NCI-H2171 treated with DMSO at 0.1 percent for 48 hours (cell line): ENCODE measurements at regions not wholly inside any gene's neighbourhood (a gene's known extent, or its start where the extent isn't known, plus 50 kb on each side); places are given as distances from the start of the nearest gene placed in this dataset.
"Not testable (repeated sequence)": the region's sequence is repeated elsewhere in the genome, so short reads cannot be mapped to it uniquely, and the experiment has no call there.

Experiments used
- DNase-seq: peaks from one replicate; lab custom pipeline; 2025; lab: John Stamatoyannopoulos, UW

DNA sequence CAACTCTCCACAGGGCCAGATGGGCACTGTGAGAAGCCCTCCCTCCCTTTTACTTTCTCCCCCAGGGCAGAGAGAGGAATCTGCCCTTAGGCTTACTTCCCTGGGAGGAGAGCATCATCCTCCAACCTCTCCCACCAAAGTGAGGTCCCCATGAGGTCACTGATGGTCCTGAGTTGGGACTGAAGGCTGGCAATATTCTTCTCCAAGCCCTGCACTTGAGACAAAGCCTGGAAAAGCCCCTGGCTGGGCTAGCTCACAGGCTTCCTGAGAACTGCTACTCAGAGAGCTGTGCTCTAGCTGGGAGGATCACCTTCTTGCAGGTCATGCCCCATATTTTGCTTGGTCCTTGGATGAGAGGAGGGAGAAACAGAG is 110.0 kb upstream of the MEF2A start:
- no peak for DNase-seq

DNA sequence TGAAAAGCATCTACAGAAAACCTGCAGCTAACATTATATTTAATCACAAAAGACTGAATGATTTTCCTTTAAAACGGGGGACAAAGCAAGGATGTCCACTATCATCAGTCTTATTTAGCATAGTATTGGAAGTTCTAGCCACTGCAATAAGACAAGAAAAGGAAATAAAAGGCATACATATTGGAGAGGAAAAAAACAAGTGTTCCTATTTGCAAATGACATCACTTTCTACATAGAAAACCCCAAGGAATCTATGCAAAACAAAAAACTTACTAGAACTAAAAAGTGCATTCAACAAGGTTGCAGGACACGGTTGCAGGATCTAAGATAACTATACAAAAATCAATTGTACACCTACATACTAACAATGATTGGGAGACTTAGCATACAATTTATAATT is 101.6 kb upstream of the MEF2A start:
- DNase-seq, result no peak

DNA sequence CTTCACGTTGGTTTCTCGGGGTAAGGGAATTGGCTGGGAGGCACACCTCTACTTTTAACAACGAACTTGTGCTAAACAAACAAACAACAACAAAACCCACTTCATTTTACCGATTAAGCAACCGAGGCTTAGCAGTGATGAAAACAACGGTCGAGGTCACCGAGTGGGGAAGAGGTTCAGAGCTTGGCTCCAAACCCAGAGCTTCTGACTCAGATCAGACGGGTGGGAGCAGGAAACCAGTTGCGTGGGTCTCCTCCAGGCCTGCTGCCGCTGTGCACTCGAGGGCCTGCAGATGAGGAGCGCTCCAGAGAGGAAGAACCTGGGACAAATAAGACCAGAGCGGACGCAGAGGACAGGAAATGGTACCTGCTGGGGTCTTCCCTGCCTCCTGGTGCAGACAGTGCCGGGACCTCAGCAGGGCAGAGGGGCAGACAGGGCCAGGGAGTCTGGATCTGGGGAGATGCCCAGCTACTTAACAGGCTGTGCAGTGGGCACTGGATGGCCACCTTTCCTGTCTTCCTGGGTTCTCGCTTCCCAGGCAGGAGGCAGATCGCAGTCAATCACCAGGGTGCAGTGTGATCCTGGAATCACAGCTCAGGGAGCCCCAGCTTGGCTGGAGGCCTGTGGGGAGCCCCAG is 99.0 kb upstream of the MEF2A start:
- DNase-seq, result no peak

DNA sequence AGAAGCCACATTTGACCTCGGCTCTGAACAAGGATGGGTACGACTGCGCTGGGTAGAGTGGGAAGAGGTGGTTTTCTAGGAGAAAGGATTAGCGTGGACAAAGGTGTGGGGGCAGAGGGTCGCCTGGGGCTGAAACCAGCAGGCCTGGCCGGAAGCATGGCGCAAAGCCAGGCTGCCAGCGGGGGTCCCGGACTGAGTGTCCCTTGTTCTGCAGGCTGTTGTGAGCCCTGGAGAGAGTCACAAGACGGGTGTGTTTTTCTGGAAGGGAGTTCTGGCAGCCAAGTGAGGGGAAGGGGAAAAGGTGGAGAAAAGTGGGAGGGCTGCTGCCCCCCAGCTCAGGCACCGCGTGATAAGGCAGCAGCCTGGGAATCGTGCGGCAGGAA is 98.5 kb upstream of the MEF2A start:
- no peak for DNase-seq

DNA sequence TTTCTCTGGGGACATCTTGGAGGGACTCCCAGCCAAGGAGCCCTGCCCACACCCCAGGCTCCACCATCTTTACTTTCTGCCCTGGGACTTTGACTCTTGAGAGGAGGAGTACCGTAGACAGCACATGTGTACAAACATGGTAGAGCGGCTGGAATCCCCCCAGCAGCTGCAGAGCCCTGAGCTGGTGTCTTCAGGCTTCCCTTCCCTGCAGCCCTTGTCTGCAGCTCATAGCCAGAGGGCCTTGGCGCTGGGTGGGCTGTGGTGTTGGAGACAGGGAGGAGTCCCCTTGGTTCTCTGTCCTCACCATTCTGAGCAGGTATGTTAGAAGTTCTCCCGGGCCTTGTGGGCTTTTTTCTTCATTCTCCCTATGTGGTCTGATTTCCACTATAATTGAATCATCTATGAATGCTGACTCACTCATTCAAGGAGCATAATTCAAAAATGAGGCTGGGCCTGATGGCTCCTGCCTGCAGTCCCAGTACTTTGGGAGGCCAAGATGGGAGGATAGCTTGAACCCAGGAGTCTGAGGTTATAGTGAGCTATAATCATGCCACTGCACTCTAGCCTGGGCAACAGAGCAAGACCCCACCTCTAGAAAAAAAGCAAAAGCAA is 97.8 kb upstream of the MEF2A start:
- DNase-seq, result no peak

DNA sequence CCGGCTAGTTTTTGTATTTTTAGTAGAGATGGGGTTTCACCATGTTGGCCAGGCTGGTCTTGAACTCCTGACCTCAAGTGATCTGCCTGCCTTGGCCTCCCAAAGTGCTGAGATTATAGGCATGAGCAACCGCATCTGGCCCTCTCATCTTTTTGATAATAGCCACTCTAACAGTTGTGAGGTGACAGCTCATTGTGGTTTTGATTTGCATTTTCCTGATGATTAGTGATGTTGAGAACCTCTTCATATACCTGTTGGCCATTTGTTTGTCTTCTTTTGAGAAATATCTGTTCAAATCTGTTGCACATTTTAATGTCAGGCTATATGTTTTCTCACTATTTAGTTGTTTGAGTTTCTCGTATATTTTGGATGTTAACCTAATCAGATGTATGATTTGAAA is 95.6 kb upstream of the MEF2A start:
- not testable (repeated sequence) for DNase-seq

DNA sequence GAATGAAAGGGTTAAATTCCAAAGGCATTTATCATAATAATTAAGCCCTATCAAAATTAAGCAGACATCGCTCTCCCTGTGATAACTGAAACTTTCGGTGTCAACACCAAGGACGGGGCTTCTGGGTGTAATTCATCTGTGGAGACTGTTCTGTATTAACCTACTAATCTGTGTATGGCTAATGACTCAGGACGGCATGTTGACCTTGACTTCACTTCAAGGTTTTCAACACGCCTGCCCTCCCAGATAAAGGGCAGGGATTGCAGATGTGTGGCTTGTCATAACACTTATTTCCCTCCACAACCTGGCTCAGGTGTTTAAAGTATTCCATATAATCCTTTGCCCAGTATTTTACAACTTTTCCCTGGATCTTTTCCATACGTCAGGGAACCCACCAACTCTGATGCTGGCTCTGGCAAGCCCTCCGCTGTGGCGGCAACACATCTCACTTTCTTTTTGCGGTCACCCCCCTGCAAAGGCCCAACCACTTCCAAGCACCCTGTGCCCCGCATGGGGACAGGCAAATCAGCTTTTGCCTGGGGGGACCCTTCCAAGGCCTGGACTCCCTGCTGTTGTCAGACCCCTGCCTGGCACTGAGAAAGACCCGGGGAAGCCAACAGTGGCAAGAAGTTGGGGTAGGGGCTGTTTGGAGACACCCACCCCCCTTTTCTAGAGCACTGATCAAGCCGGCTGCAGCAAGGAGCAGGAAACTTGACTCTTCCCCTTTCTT is 93.2 kb upstream of the MEF2A start:
- DNase-seq, result no peak

DNA sequence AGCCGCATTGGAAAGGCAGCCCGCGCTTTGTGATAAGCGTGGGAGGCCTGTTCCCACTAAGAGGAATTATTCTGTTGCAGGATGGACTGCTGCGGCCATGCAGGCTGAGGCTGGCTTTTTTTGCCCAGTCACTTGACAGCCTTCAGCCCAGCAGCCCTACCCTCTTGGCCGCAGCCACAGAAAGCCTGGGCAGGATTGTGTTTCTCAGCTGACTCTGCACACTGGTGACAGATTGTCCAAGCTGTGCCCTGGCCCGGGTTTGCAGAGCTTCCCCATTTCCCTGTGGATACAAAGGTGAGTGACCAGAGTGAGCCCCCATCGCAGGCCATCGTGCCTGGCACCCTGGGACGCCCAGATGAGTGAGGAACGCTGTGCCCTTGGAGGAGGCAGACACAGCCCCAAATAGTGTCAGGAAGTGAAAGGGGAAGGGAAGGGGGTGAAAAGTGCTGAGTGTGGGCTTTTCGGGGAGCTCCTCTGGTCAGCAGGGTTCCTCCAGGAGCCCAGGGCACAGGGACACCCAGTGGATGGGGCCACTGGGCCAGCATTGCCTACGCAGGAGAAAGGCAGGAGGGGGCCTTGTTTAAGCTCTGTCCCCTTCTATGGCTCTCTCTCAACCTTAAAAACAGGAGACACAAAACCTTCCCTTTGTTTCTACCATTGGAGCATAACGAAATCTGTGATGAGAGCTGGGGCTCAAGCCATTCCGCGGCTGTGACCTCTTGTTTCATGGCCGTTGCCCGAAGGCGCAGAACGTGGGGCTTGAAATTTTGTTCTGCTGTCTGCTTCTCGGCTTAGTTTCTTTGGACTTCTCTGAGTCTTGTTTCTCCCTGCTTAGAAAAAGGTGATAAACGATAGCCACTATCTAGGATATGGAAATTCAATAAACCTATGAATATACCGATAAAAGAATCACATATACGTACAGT is 91.5 kb upstream of the MEF2A start:
- DNase-seq, result no peak

DNA sequence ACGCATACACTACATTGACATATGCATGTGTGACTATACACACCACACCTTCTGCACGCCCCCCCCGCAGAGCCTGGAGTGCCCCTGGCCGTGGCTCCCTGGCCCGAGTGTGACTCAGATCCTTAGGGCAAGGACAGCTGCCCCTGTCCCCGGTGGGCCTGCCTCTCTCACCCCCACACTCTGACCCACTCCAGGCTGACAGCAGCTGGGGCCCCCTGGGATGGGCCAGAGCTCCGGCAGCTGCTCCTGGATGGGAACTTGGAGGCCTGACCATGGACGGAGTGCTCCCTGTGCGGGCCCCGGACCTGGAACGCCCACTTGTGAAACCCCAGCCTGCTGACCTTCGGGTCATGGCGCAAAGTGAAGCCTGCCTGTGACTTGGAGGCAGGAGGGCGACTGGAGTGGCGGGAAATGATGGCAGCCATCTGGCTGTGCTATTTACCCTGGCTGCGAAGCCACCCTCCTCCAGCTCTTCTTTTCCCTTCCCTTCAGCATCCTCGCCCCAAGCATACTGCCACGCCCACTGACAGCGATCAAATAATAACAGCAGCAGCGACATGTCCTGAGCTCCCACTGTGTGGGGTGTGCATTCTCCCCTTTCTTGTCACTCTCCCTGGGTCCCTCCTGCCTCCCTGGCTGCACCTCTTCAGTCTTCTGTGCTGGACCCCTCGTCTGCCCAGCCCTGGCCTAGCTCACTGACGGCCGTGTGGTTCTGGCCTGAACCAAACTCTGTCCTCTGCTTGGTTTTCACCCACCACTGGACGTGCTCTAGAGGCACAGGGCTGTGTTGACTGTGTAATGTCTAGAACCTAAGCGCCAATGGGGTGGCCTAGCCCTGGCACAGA is 90.7 kb upstream of the MEF2A start:
- no peak for DNase-seq

DNA sequence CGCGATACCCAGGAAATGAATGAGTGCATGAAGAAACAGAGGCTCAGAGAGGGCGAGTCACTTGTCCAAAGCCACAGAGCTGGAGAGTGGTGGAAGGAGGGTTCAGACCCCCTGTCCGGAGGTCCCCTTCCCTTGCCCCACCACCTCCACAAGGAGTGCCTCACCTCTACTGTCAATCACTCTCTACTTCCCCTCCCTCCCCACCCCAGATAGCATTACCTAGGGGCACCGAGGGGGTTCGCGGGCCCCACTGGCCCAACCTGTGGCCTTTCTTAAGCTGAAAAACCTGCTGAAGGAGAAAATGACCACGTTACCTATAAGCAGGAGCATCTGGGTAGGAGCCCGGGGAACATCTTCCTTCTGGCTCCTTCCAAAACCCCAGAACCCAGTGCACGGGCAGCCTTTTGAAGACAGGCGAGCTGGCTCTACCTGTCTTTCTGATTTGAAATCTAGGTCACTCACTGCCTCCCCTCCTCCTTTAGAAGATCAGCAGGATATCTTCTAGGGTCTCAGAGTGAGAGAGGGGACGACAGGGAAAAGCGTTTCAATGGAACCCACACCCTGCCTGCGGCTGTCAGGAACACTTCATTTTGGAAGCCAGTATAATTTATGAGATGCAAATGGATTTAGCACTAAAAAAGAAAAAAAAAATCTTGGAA is 89.9 kb upstream of the MEF2A start:
- no peak for DNase-seq

DNA sequence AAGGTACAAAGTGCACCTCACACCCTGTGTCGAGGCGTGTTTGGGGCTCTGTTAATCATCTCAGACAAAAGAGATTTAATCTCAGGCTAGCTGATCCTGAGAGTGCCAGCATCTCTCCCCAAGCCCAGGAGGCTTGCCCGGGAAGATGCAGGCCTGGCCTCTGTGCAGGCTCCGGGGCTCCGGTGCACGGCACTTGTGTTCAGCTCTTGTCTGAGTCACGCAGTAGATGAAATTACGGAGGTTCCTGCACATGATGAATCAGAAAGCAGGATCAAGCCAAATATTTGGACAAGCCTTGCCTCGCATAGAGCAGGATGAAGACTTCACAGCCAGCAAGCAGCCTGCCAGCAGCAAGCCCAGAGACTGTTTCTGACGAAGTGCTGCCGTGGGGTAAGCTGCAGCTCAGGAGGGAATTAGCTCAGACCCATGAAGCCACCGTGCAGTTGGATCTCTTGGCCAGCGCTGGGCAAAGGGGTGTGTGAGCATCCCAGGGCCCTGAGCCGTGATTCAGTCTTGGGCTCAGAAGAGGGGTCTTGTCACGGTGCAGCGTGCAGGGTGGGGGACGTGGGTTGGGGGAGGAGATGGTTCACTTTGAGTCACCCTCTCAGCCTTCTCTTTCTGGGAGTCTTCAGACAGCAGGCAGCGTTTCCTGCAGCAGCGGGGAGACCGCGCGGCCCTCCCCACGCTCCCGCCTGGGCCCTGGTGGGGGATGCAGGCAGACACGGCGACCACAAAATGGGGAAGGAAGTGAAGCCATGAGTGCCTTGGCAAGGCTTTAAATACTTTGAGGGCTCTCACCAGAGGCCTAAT is 89.2 kb upstream of the MEF2A start:
- DNase-seq, result no peak

DNA sequence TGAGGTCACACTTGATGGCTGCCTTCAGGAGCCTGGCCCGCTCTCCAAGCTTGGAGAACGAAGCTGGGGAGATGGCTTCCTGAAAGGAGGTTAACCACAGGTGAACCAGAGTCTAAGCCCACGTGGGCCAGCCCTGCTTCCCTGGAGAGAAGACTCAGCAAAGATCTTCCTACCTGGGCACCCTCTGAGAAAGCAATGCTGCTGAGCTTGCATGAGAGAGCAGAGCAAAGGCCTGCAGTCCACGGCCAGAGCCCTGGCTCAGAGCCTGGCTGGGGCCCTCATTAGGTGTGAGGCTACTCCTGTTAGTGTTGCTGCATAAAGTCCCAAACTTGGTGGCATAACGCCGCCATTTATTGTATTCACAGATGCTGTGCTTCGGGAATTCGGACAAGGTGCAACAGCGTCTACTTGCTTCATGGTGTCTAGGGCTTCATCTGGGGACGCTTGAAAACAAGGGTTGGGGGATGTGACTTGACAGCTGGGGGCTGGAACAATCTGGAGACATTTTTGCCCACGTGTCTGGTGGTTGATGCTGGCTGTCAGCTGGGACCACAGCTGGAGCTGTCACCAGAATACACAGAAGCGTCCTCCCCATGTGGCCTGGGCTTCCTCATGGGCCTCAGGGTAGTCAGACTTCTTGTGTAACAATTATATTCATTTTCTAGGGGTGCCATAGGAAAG is 87.9 kb upstream of the MEF2A start:
- DNase-seq, result no peak

DNA sequence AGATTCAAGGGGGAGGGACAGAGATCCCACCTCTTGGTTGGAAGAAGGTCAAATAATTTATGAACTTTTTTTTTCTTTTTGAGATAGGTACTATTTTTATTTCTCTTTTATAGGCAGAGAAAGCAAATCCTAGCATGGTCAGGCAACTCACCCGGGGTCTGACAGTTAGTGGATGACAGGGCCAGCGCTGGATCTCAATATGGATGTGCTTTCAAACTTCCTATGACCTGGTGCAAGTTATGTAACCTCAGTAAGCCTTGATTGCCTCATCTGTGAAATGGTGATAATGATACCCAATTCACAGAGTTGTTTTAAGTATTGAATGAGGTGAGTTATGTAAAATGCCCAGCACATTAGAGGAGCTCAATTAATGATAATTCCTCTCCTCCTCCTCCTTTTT is 86.8 kb upstream of the MEF2A start:
- DNase-seq, result no peak

DNA sequence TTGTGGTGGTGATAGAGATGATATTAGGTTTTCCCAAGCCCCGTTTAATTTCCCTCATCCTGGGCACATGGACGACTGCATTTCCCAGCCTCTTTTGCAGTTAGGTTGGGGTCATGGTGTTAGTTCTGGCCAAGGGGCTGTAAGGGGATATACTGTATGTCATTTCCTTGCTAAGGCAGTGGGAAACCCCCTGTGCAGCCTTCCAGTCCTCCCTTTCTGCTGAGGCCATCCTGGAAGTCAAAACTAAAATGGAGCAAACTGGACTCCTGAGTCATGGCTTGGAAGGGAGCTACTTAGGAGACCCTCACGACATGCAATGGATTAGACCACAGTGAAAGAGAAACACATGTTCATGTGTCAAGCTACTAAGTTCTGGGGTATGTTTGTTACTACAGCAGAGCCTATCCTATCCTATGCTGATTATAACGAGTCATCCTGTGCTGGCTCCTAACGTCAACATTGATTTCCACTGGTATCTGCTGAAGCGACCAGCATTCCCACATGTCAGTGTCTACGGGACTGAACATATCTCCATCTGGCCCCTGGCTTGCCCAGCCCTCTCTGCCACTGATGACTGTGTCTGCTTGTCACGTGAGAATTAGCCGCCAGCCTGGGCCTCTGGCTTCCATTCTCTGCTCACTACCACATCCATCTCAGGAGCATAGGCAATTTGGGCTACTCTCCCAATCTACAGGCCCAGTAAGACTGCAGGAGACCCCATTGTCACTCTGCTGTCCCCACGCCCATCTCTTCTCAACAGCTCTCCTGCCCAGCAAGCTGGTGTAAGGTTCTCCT is 85.6 kb upstream of the MEF2A start:
- peak; percentile 12 for DNase-seq

DNA sequence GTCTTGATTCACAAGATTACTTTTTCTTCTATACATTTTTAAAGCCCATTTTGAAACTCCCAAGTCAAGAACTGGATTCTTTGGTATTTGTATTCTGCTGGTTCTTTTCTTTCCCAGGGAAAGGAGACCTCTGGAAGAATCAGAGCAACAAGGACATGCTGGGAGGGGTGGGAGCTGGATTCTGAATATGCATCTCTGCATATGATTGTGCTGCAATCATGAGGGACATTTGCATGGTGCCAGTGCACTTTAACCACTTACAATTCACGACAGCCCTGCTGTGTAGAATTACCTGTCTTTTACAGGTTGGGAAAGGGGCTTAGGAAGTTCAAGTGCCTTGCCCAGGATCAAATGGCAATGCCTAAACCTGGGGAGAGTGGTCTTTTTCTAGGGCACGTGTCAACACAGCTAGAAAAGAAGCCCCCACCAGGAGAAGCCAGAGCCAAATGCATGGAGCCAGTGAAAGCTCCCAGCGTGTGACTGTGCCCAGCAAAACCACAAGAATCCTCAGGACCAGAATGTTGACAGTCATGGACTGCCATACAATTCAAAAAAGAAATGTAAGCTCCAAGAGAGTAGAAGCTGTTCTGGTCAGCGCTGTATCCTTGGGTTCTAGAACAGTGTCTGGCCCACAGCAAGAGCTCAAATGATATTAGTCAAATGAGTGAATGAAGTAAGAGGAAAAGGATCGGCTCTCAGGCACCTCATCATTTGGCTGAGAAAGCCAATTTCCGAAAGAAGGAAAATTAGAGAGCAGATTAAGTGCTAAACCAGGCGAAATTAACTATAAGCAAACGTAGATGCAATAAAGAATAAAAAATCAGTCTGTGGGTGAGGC is 84.5 kb upstream of the MEF2A start:
- DNase-seq, result no peak

DNA sequence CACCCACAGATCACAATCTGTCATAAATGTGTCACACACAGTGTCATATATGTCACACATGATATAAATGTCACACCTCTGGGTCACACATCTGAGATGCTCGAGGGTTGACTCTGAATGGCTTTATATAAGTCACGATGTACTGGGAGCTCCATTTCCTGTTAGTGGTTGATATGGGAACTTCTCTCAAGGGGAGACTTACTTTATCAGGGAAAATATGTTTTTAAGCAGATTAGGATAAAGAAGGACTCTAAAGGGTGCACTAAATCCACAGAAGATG is 83.9 kb upstream of the MEF2A start:
- DNase-seq, result no peak

DNA sequence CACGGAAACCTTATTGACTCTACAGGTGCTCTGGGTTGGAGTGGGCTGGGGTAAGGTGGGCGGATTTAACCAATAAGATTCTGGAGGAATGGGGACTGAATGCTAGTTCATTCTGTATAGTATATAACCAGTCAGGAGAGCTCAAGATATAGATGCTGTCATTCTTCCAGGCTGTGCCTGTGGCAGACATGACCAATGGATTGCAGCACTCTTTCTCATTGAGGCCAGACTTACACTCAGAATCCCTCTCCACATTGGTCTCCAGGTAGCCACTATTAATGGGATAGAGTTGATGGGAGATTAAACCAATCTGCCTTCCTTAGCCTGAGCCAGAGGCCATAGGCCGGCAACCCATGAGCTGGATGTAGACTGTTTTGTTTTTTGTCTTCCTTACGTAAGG is 82.8 kb upstream of the MEF2A start:
- DNase-seq, result no peak
